GM13976 (cell line): ENCODE measurements at regions not wholly inside any gene's neighbourhood (a gene's known extent, or its start where the extent isn't known, plus 50 kb on each side); places are given as distances from the start of the nearest gene placed in this dataset.

Source experiments
- DNase-seq: peaks from one replicate; pipeline ENCODE4 v3.0.0; 2012; ENCODE audit warnings: low spot score
- in situ Hi-C: fragments of 300-500 bp; cut with MboI; formaldehyde crosslinking; loops from one replicate; pipeline ENCODE4 v1.12.0; 2022; ENCODE audit warnings: low sequenced_read_pairs, mixed read lengths, inconsistent platforms; ENCODE audit not compliant: unreplicated experiment
- TF ChIP-seq, protein P1 (sequence below): IDR thresholded peaks from 2 replicates; pipeline ENCODE4 v1.5.1; 2012; ENCODE audit warnings: borderline replicate concordance, mild to moderate bottlenecking; ENCODE audit not compliant: insufficient read depth; ENCODE audit errors: extremely low read depth, missing control alignments, control extremely low read depth

DNA sequence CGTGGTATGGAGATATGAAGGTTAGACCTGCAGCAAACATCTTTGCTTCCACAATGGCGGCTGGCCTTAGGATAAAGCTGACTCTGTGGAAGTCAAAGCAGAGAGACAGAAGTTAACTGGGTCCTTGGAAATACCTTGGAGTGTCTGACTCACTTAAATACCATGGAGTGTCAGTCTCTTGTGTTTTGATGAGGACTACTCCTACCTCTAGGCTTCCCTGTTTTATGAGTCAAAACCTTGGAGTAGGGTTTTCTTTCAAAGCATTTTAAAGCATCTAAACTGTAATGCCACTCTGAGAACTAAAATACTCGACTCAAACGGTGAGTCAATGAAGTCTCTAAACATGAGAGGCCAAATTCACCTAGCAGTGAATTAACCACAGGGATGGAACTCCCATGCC lies 329.1 kb downstream of the SAMD5 start:
- TF ChIP-seq, protein P1, sequence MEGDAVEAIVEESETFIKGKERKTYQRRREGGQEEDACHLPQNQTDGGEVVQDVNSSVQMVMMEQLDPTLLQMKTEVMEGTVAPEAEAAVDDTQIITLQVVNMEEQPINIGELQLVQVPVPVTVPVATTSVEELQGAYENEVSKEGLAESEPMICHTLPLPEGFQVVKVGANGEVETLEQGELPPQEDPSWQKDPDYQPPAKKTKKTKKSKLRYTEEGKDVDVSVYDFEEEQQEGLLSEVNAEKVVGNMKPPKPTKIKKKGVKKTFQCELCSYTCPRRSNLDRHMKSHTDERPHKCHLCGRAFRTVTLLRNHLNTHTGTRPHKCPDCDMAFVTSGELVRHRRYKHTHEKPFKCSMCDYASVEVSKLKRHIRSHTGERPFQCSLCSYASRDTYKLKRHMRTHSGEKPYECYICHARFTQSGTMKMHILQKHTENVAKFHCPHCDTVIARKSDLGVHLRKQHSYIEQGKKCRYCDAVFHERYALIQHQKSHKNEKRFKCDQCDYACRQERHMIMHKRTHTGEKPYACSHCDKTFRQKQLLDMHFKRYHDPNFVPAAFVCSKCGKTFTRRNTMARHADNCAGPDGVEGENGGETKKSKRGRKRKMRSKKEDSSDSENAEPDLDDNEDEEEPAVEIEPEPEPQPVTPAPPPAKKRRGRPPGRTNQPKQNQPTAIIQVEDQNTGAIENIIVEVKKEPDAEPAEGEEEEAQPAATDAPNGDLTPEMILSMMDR = no peak
- in situ Hi-C loops = no loop called here

GRCh38 chr6:147839708-147840610 lies 331.5 kb downstream of the SAMD5 start:
- in situ Hi-C loops = no loop called here
- TF ChIP-seq, protein P1 = no peak

More for the DNA sequence above, 329.1 kb downstream of the SAMD5 start:
- DNase-seq = no peak

DNA sequence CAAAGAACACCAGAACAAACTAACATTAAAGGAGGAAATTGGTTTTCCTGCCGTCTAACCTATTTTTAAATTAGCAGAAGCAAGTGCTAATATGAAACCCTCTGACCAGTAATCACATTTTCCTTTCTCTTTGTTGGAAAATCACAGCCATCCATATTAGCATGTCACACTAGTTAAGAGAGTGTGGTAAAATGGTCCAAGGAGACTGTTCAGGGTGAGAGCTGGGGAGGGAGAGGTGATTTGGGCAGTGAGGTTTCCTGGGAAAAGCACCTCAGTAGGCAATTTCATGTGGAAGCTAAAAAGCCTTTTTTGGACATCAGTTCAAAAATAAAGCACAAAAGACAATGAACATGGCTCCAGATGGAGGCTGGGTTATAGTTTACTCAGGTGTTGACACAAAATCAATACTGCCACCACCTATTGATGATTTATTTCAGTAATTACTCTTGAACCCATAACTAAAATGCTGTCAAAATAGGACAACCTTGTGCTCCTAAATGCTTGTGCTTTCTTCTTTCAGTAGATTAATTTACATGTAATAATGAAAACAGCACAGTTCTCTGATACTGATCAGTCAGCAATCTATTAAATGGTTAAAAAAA lies 333.2 kb downstream of the SAMD5 start:
- TF ChIP-seq, protein P1 = no peak
- no peak for DNase-seq
- in situ Hi-C loops = no loop called here

More at GRCh38 chr6:147839708-147840610, 331.5 kb downstream of the SAMD5 start:
- no peak for DNase-seq

DNA sequence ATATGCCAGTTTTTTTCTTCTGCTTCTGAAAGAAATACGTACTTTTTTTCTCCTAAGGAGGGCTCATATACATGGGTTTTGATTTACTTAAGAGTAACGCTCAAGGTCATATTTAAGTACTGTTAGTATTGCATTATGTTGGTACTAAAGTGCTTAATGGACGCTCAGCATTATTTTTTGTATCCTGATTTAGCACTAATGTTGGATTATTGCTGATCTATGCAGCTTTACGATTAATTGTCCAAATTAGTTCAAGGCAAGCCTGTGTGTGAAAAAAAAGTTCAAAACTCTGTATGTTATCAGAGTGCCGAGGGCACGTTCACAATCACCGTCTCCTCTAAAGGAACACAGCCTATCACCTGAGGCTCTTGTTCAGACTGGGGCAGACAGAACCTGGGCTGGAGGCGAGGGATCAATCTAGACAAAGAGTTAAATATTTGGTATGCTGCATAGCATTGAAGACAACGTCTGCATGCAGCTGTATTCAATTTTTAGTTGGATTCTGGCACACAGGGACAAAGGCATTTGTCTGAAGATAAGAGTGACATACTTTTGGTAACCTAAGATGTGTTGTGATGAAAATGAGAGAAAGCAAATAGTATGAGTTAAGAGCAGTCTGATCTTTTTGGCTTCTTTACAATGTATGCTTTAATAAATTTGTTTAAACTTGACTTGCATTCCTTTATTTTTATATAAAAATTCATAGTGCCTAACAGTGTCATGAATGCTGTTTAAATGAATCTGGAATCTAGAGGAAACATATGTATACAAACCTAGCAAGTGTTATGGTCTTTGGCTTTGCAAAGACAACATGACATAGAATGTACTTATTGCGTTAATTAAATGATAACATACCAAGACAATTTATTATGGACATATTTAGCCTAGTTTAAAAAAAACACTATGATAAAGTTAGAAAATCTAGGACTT lies 341.2 kb downstream of the SAMD5 start:
- in situ Hi-C loops = no loop called here
- DNase-seq = no peak
- TF ChIP-seq, protein P1 = no peak

DNA sequence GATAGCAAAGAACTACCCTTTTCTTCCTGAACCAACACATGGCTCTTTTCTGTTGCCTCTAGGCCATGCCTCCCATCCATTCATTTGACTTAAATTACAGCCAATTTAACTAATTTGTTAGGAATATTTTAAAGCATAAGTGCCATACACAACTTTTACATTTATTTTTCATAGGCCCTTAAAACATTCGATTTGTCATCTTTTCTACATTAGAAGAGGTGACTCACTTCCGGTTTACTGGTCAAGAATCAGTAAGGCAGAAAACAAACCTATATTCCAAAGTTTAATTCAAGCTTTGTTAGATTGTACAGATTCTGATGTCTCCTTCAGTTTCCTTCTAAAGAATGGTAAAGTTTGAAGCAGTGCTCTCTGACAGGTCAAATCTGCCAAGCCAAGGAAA lies 344.3 kb downstream of the SAMD5 start:
- TF ChIP-seq, protein P1 = no peak
- in situ Hi-C loops = no loop called here
- DNase-seq = no peak

DNA sequence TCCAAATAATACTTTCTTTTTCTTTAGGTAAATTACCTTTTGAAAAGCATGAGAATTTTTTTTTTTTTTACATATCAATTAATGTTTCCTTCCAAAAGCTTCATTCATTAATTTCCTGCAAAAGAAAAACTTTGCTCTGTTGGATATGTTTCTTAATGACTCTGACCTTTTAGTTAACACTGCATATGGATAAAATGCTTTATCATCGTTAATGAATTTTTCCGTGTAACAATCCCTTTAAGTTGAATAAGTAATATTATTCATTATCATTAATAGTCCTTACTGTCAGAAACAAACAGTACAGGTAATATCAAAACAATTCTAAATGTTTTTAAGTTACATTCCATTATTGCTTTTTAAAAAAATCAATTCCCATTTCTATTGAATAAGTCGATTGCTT lies 345.1 kb downstream of the SAMD5 start:
- TF ChIP-seq, protein P1 = no peak
- DNase-seq = no peak
- in situ Hi-C loops = no loop called here
